ENCODE measurements at regions not wholly inside any gene's neighbourhood (a gene's known extent, or its start where the extent isn't known, plus 50 kb on each side); places are given as distances from the start of the nearest gene placed in this dataset.

- TF ChIP-seq TAF1 (IDR thresholded peaks at IDR 0.05; ENCODE audit: low read depth, low read length) (no peak), POLR2A (IDR thresholded peaks at IDR 0.05; ENCODE audit: low read depth, low read length) (no peak), POLR2AphosphoS5 (IDR thresholded peaks at IDR 0.05; ENCODE audit: low read depth, low read length) (no peak), POU2F2 (IDR thresholded peaks at IDR 0.05; ENCODE audit: low read depth, low read length) (no peak), PAX5 (IDR thresholded peaks at IDR 0.05; ENCODE audit: insufficient read depth, low read length, severe bottlenecking) (no peak), SPI1 (IDR thresholded peaks at IDR 0.05; ENCODE audit: low read depth, low read length) (no peak)
These were observed 856.1 kb upstream of the ID2 start for GRCh38 chr2:7825591-7826312.

All from GM12891 (cell line).